Activated naive CD4-positive, alpha-beta T cell treated with anti-CD3 and anti-CD28 coated beads, Interleukin-2, amount 50 U/mL, for 16 hours (primary cell): ENCODE measurements at regions not wholly inside any gene's neighbourhood (a gene's known extent, or its start where the extent isn't known, plus 50 kb on each side); places are given as distances from the start of the nearest gene placed in this dataset.

Experiments used
- DNase-seq: peaks from one replicate; pipeline ENCODE4 v3.0.0-alpha.2; 2020

- DNase-seq: no peak
These were observed 224.4 kb downstream of the SPTSSA start for GRCh38 chr14:34237677-34238076.

DNA sequence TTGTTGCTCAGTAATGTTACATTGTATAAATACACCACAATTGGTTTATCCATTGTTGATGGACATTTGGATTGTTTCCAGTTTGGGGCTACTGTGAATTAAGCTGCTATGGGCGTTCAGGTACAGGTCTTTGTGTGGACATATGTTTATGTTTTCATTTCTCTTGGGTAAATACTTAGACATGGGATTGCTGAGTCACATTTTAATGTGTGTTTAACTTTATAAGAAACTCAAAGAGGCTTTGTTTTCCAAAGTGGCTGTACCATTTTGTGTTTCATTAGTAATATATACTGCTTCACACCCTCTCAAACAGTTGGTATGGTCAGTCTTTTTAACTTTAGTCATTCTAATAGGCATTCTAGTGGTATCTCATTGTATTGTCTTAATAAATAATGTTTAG lies 225.0 kb downstream of the SPTSSA start:
- DNase-seq: no peak

DNA sequence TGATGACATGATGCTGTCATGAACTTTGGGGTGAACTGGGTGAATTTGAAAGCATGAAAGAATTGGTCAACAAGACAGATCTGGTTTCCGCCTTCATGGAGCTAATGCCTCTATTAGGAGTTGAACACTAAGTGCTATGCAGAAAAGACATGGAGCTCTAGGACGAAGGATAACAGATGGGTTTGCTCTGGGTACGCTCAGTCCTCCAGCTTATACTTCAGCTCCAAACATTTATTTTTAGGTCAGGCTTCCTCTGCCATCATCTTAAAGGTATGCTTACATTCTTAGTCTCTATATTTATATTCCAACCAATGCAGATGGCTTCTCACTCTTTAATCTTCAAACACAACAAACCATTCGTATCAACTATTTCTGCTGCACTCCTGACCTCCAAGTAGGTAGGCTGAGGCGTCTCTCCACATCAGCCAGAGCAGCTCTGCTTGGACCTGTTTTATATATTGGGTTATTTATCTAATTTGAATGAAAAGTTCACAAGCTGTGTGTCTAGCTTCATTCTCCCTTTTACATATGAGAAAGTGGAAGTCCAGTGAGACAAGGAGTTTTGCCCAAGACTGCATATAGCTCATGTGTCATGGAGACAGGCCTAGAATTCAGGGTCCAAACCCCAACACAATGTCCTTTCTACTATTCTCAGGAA lies 226.3 kb downstream of the SPTSSA start:
- DNase-seq: no peak

DNA sequence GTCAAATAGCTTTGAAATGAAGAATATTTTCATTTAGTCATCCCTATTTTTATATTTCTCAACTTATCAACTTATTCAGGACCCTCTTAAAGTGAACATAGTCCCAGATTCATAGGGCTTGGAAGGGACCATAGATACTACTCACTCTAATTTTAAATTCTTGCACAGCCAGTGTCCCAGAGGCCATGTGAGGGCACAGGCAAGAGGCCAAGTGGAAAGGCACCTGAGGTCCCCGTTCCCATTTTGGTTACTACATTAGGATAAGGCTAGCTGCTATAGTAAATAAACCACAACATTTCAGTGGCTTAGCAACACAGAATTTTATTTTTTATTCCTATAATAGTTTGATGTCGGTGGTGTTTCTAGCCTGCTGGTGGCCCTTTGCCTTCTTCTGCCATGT lies 227.8 kb downstream of the SPTSSA start:
- no peak for DNase-seq

DNA sequence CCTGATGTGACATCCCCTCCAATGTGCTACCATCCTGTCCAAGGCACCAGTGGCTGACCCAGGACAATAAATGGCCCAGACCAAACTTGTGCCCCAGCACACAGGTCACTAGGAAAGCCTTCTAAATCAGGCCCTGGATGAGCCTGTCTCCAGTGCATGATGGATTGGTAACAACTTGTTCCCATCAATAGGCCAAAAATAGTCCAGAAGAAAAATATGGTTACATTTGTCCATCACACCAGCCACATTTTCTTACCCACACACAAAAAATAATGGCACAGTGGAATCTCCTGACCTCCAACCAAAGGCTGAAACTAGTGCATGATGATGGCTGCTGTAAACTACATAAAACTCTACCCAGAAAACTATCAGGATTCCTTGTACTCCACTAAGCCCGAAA lies 228.4 kb downstream of the SPTSSA start:
- DNase-seq: no peak

DNA sequence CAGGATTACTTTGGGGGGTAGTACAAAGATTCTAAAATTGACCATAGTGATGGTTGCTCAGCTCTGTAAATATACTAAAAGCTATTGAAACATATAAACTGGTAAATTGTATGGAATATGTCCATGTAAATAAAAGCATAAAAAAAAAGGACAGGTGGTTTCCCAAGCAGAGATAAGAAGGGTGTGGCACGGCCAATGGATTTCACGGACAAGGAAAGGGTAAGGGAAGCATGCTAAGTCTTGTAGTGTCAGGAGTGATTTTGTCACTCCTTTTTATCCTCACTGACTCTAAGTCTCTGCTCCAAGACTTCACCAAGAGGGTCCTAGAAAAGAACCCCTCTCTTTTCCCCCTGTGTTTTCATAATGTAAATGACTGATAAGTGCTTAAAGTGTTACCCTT lies 229.2 kb downstream of the SPTSSA start:
- no peak for DNase-seq

GRCh38 chr14:34231626-34232025 lies 230.4 kb downstream of the SPTSSA start:
- no peak for DNase-seq

- no peak for DNase-seq
These were observed 232.9 kb downstream of the SPTSSA start for GRCh38 chr14:34229140-34229539.

GRCh38 chr14:34228650-34228976 lies 233.4 kb downstream of the SPTSSA start:
- no peak for DNase-seq

DNA sequence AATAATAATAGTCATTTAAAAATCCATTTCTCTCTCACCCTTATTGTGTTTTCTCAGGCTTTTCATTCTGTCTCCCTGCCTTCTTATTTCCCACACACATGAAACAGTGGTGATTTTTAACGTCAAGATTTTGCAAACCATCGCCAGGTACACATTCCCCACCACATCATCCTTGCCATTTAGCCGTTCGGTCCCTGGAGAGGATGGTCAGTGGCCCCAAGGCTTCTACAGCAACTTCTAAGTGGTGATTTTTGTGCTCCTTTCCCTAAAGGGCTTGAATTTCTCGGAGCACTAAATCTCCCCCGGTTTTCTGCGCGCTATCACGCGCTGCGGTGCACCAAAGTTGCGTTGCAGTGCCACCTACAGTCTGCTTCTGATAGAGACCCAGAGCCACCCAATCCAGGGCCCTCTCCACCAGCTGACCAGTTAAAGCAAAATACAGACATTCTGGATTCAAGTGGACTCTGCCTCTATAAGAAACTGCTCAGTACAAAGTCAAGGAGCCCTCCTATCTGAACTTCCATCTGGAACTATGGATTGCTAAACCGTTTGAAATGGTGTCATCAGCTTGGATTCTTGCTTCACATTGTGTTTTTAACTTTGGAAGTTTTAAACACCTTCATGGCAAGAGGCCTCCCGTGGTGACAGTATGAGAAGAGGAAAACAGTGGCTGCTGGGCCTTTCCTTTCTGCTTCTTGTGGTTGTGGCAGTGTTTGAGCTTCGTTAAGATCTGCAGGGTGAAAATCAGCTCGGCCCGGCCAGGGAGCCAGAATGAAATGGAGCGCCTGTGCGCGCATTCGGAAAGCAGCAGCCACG lies 234.0 kb downstream of the SPTSSA start:
- peak; percentile 55 for DNase-seq

DNA sequence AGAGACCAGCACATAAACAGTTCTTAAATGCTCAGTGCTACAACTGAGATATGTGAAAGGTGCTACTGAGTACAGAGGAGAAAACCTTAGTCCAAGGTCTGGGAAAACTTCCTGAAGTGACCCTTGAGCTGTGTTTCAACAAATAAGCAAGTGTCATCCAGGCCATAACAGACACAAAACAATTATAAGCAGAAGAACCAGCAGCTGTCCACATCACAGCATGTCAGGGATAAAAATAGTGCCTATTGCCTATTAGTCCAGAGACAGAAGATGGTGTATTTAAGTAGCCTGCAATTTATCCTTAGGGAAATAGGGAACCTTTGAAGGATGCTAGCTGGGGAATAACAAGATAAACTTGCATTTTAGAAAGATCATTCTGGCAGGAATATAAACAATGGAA lies 237.8 kb downstream of the SPTSSA start:
- no peak for DNase-seq

- no peak for DNase-seq
These were observed 238.5 kb downstream of the SPTSSA start for GRCh38 chr14:34223373-34224148.

GRCh38 chr14:34222867-34223266 lies 239.2 kb downstream of the SPTSSA start:
- DNase-seq: no peak

GRCh38 chr14:34222122-34222521 lies 239.9 kb downstream of the SPTSSA start:
- DNase-seq: no peak

GRCh38 chr14:34220921-34221320 lies 241.1 kb downstream of the SPTSSA start:
- DNase-seq: no peak

DNA sequence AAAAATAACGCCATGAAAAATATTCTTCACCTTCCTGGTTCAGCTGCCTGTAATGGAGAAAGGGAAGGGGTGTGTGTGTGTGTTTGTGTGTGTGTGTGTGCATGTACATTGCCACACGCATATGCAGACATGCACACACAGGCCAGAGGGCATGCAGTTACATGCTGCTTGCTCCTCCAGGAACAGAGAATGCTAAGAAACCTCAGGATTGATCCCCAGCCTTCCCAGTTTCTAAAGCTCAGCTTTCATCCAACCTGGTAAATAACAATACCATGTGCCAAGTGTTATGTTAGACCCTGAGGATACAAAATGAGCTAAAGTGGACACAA lies 241.7 kb downstream of the SPTSSA start:
- DNase-seq: no peak

GRCh38 chr14:34219661-34220377 lies 242.2 kb downstream of the SPTSSA start:
- DNase-seq: no peak

DNA sequence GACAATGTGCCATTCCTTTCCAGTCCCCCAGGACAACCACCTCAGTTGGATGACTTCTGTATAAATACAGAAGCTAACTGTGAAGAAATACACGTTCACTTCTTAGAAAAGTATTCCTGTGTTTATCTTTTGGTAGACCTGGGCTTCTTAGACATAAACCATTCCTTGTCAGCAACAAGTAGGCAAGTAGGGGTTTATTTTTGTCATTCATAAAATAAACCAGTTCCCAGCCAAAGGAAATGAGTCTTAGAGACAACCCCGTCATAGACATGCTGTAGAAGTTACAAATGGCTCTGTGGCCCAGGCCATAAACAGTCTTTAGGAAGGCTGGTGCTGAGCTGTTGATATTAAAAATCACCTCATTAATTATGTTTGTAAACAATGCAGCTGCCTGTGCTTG lies 243.2 kb downstream of the SPTSSA start:
- DNase-seq: no peak

- DNase-seq: no peak
These were observed 247.1 kb downstream of the SPTSSA start for GRCh38 chr14:34214961-34215360.

GRCh38 chr14:34213332-34213731 lies 248.7 kb downstream of the SPTSSA start:
- no peak for DNase-seq

GRCh38 chr14:34212172-34212929 lies 249.7 kb downstream of the SPTSSA start:
- no peak for DNase-seq

- DNase-seq: no peak
These were observed 250.3 kb downstream of the SPTSSA start for GRCh38 chr14:34211732-34212131.

- DNase-seq: no peak
These were observed 253.5 kb downstream of the SPTSSA start for GRCh38 chr14:34208532-34208931.
